ENCODE measurements at regions not wholly inside any gene's neighbourhood (a gene's known extent, or its start where the extent isn't known, plus 50 kb on each side); places are given as distances from the start of the nearest gene placed in this dataset.

DNA sequence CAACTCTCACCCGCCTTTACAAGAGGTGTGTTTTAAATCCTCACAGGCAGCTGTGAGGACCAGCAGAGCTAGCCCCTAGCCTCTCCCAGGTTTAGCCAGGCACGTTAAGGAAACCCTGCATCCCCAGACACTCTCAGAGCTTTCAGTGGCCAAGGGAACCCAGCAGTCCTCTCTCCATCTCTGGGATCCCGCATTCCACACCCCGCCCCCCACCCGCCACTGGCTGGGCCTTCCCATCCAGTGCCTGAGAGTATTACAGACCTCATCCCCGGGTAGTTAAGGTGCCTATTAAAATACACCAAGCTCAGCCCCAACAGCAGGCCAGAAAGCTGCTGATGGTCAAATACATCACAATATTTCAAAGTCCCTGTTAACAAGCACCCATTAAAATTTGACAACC lies 256.2 kb downstream of the BCOR start:
- no peaks in the 10 kb centered on the region for H3K4me1 Mint-ChIP-seq
- no peak for DNase-seq
- no peaks in the 10 kb centered on the region for H3K27me3 Mint-ChIP-seq
- H3K4me3 Mint-ChIP-seq = no peak overlapping the region
- CTCF ChIA-PET = interaction anchor here (0.6 kb wide), 1 partner anchor 96 kb away, joined by 3 read pairs; no protein-coding TSS in a partner anchor
- no peak overlapping the region for H3K27ac Mint-ChIP-seq
- H3K9me3 Mint-ChIP-seq = no peaks in the 10 kb centered on the region
- no peaks in the 10 kb centered on the region for H3K36me3 Mint-ChIP-seq

- CTCF ChIA-PET = no interaction called here
- H3K4me1 Mint-ChIP-seq = no peaks in the 10 kb centered on the region
- no peak overlapping the region for H3K4me3 Mint-ChIP-seq
- H3K27ac Mint-ChIP-seq = no peak overlapping the region
- no peaks in the 10 kb centered on the region for H3K36me3 Mint-ChIP-seq
- H3K9me3 Mint-ChIP-seq = no peaks in the 10 kb centered on the region
- no peaks in the 10 kb centered on the region for H3K27me3 Mint-ChIP-seq
- no peak for DNase-seq
These were observed 255.3 kb downstream of the BCOR start for GRCh38 chrX:39842281-39842973.

DNA sequence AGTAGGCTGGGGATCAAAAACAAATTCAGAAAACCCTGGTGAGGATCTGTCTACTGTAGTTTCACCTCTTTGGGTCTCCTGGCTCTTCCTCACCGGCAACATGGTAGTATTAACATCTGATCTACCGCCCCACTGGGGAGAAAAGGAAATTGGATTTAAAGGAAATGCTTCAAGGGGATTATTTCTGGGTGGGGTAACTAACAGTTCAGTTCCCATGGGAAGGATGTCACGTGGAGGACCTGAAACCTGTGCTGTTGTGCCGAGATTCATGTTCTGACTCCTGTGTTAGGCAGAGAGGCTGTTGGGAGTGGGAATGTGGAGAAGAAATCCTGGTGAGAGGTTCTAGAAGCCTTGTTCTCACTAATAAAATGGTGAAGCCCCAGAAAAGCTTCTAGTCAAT lies 254.4 kb downstream of the BCOR start:
- no peak overlapping the region for H3K4me3 Mint-ChIP-seq
- peaks cover 2% of the 10 kb centered on the region for H3K36me3 Mint-ChIP-seq
- no peaks in the 10 kb centered on the region for H3K9me3 Mint-ChIP-seq
- no peaks in the 10 kb centered on the region for H3K4me1 Mint-ChIP-seq
- CTCF ChIA-PET = no interaction called here
- DNase-seq = no peak
- no peaks in the 10 kb centered on the region for H3K27me3 Mint-ChIP-seq
- no peak overlapping the region for H3K27ac Mint-ChIP-seq

DNA sequence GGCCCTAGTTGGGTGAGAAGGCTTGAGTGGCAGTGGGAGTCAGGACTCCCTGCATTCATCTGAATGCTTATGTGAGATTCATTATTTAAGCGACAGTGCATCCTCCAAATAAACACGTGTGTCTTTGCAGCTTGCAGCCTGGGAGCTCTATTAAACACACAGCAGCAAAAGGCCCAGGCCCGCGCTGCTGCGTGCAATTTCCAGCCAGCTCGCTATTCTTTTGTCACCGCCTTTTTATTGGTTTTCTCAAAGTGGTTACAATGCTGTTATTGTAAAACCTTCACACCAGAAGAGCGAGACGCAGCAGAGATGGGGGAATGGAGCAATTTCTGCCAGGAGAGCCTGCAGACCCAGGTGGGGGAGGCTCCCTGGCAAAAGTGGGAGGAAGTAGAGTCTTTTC lies 252.5 kb downstream of the BCOR start:
- no peak overlapping the region for H3K27ac Mint-ChIP-seq
- H3K27me3 Mint-ChIP-seq = no peaks in the 10 kb centered on the region
- no peaks in the 10 kb centered on the region for H3K9me3 Mint-ChIP-seq
- H3K36me3 Mint-ChIP-seq = peaks cover 7% of the 10 kb centered on the region
- CTCF ChIA-PET = no interaction called here
- DNase-seq = no peak
- peaks cover 5% of the 10 kb centered on the region for H3K4me1 Mint-ChIP-seq
- H3K4me3 Mint-ChIP-seq = no peak overlapping the region

GRCh38 chrX:39846460-39846859 lies 251.3 kb downstream of the BCOR start:
- Mint-ChIP-seq H3K27me3 (no peaks in the 10 kb centered on the region), H3K4me3 (no peak overlapping the region), H3K4me1 (peaks cover 9% of the 10 kb centered on the region), H3K27ac (no peak overlapping the region), H3K36me3 (peaks cover 8% of the 10 kb centered on the region), H3K9me3 (no peaks in the 10 kb centered on the region)
- no peak for DNase-seq
- CTCF ChIA-PET = no interaction called here

DNA sequence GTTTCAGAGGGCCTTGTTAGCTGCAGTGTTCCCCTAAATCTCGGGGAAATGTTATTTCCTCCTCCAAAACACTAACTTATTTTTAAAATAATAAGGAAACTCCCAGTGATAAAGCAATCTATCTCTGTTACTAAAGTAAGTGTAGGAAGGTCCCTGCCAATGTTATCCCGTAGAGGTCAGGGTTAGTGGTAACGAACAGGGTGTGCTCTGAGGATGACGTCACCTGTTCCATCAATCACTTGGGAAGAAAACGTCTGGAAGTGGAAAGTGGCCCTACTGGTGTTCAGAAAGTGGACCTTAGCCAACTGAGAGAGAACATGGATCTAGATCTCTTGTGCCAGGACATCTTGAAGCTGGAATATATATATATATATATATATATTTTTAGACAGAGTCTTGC lies 249.5 kb downstream of the BCOR start:
- no peaks in the 10 kb centered on the region for H3K27me3 Mint-ChIP-seq
- DNase-seq = no peak
- H3K27ac Mint-ChIP-seq = no peak overlapping the region
- H3K4me3 Mint-ChIP-seq = no peak overlapping the region
- peaks cover 13% of the 10 kb centered on the region for H3K36me3 Mint-ChIP-seq
- CTCF ChIA-PET = no interaction called here
- H3K4me1 Mint-ChIP-seq = peaks cover 22% of the 10 kb centered on the region
- no peaks in the 10 kb centered on the region for H3K9me3 Mint-ChIP-seq

DNA sequence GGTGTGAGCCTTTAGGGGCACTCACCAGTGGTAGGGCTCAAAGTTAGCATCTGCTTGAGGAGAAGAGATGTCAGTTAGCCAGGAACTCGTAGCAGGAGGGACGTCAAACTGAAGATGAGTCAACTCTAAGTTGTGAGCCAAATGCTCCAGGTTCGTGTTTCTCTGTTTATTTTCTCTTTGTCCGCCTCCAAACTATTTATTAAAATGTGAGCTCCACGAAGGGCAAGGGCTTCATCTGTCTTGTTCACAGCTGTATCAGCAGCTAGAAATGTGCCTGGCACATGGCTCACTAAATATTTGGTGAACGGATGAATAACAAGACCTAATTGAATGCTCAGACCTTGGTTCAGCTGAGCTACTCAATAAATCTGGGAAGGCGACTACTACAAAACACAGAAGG lies 248.9 kb downstream of the BCOR start:
- Mint-ChIP-seq H3K4me3 (no peak overlapping the region), H3K27ac (no peak overlapping the region), H3K36me3 (peaks cover 16% of the 10 kb centered on the region), H3K27me3 (no peaks in the 10 kb centered on the region), H3K9me3 (no peaks in the 10 kb centered on the region), H3K4me1 (peaks cover 27% of the 10 kb centered on the region)
- DNase-seq = no peak
- CTCF ChIA-PET = no interaction called here

GRCh38 chrX:39850209-39850608 lies 247.5 kb downstream of the BCOR start:
- CTCF ChIA-PET = interaction anchor here (0.6 kb wide), 1 partner anchor 33 kb away, joined by 4 read pairs; no protein-coding TSS in a partner anchor
- no peaks in the 10 kb centered on the region for H3K9me3 Mint-ChIP-seq
- H3K4me3 Mint-ChIP-seq = no peak overlapping the region
- no peak overlapping the region for H3K27ac Mint-ChIP-seq
- DNase-seq = no peak
- peaks cover 40% of the 10 kb centered on the region for H3K4me1 Mint-ChIP-seq
- no peaks in the 10 kb centered on the region for H3K27me3 Mint-ChIP-seq
- H3K36me3 Mint-ChIP-seq = peaks cover 16% of the 10 kb centered on the region

DNA sequence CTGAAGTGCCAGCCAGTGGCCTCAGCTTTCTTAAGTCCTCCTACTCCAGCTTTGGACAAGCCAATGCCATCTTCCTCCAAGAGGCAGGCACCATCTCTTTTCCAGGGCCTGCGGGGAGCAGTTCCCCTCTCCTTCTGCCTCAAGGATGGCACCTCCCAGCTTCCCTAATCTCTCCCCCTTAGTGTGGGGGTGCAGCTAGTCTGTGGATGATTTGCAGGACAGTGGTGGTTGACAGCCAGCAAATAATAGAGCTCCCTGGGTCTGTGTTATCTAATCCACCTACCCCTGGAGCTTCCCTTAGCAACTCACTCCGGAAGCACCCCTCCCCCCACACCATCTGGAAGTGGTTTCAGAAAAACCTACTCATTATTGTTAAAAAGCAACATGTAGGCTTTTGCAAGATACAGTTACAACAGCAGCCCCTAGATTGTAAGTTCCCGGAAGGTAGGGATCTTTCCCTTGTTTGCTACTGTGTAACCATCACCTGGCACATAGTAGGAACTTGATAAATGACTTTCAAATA lies 247.1 kb downstream of the BCOR start:
- Mint-ChIP-seq H3K4me3 (no peak overlapping the region), H3K36me3 (peaks cover 16% of the 10 kb centered on the region), H3K9me3 (no peaks in the 10 kb centered on the region), H3K27ac (no peak overlapping the region), H3K4me1 (peaks cover 45% of the 10 kb centered on the region), H3K27me3 (no peaks in the 10 kb centered on the region)
- CTCF ChIA-PET = no interaction called here
- DNase-seq = no peak

GRCh38 chrX:39851745-39852455 lies 245.9 kb downstream of the BCOR start:
- no peak overlapping the region for H3K27ac Mint-ChIP-seq
- CTCF ChIA-PET = no interaction called here
- H3K4me3 Mint-ChIP-seq = no peak overlapping the region

GRCh38 chrX:39852491-39852890 lies 245.3 kb downstream of the BCOR start:
- DNase-seq = no peak
- H3K27me3 Mint-ChIP-seq = no peaks in the 10 kb centered on the region
- no peak overlapping the region for H3K4me3 Mint-ChIP-seq
- no peaks in the 10 kb centered on the region for H3K9me3 Mint-ChIP-seq
- CTCF ChIA-PET = no interaction called here
- peak overlapping the region; percentile 11 for H3K27ac Mint-ChIP-seq
- peaks cover 57% of the 10 kb centered on the region for H3K4me1 Mint-ChIP-seq
- peaks cover 16% of the 10 kb centered on the region for H3K36me3 Mint-ChIP-seq

More at GRCh38 chrX:39851745-39852455, 245.9 kb downstream of the BCOR start:
- Mint-ChIP-seq H3K36me3 (peaks cover 16% of the 10 kb centered on the region), H3K4me1 (peaks cover 54% of the 10 kb centered on the region), H3K27me3 (no peaks in the 10 kb centered on the region), H3K9me3 (no peaks in the 10 kb centered on the region)
- no peak for DNase-seq

GRCh38 chrX:39853417-39854030 lies 244.2 kb downstream of the BCOR start:
- H3K36me3 Mint-ChIP-seq = peaks cover 14% of the 10 kb centered on the region
- H3K27me3 Mint-ChIP-seq = no peaks in the 10 kb centered on the region
- peaks cover 62% of the 10 kb centered on the region for H3K4me1 Mint-ChIP-seq
- no peaks in the 10 kb centered on the region for H3K9me3 Mint-ChIP-seq
- peak overlapping the region; percentile 84 for H3K4me3 Mint-ChIP-seq
- H3K27ac Mint-ChIP-seq = peak overlapping the region; percentile 100
- no peak for DNase-seq
- CTCF ChIA-PET = interaction anchor here (1.9 kb wide), 2 partner anchors 35 to 152 kb away, joined by 6 to 8 read pairs; no protein-coding TSS in a partner anchor

DNA sequence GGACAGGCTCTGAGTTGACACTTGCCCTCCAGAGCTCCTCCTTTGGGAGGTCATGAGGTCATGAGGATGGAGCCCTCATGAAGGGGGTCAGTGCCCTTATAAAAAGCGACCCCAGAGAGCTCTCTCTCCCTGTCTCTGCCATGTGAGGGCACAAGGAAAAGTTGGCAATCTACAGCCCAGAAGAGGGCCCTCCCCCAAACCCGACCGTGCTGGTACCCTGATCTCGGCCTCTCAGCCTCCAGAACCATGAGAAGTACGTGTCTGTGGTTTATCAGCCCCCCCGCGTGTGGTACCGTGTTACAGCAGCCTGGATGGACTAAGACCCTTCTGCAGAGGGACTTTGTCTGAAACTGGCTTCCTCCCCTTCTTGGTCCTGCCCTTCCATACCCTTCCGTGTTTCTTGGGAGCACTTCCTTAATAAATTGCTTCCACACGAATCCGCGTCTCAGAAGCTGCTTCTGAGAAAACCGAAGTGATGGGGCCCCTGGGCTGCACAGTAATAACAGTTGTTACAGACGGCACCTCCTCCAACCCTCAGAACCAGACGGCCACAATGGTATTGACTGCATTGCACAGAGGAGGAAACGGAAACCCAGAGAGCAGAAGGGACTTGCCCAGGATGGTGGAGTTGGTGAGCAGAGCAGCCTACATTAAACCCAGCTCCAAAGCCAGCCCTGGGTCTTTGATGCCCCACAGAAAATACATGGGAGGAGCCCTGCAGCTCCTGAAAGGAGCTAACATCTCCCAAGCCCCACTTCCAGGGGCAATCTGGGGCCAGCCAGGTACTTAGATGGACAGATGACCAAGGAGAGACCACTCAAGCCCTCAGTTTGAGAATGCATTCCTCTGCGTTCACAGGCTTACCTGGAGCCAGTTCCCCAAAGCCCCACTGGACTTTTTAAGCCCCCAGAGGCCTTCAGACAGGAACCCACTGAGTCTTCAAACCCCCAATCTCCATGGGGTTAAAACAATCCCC lies 242.7 kb downstream of the BCOR start:
- peaks cover 11% of the 10 kb centered on the region for H3K36me3 Mint-ChIP-seq
- H3K27me3 Mint-ChIP-seq = no peaks in the 10 kb centered on the region
- H3K27ac Mint-ChIP-seq = peak overlapping the region; percentile 100
- H3K4me1 Mint-ChIP-seq = peaks cover 68% of the 10 kb centered on the region
- peak overlapping the region; percentile 84 for H3K4me3 Mint-ChIP-seq
- peak; percentile 82 for DNase-seq
- H3K9me3 Mint-ChIP-seq = no peaks in the 10 kb centered on the region
- CTCF ChIA-PET = interaction anchor here (0.8 to 1.9 kb wide), 5 partner anchors 11 to 151 kb away, joined by 3 to 8 read pairs (median 6); no protein-coding TSS in a partner anchor
